K562 (cell line): ENCODE measurements at regions not wholly inside any gene's neighbourhood (a gene's known extent, or its start where the extent isn't known, plus 50 kb on each side); places are given as distances from the start of the nearest gene placed in this dataset.

Source experiments
- TF ChIP-seq, protein P1 (sequence below), 2 experiments: fragments of 450-650 bp; formaldehyde crosslinking in 1 of 2; IDR thresholded peaks; 2 replicates each; pipeline versions ENCODE4 v1.4.0 to v1.6.1; 2014 to 2020; ENCODE audit warnings: mild to moderate bottlenecking in 2 of 2, borderline replicate concordance in 1 of 2, low read depth in 1 of 2

DNA sequence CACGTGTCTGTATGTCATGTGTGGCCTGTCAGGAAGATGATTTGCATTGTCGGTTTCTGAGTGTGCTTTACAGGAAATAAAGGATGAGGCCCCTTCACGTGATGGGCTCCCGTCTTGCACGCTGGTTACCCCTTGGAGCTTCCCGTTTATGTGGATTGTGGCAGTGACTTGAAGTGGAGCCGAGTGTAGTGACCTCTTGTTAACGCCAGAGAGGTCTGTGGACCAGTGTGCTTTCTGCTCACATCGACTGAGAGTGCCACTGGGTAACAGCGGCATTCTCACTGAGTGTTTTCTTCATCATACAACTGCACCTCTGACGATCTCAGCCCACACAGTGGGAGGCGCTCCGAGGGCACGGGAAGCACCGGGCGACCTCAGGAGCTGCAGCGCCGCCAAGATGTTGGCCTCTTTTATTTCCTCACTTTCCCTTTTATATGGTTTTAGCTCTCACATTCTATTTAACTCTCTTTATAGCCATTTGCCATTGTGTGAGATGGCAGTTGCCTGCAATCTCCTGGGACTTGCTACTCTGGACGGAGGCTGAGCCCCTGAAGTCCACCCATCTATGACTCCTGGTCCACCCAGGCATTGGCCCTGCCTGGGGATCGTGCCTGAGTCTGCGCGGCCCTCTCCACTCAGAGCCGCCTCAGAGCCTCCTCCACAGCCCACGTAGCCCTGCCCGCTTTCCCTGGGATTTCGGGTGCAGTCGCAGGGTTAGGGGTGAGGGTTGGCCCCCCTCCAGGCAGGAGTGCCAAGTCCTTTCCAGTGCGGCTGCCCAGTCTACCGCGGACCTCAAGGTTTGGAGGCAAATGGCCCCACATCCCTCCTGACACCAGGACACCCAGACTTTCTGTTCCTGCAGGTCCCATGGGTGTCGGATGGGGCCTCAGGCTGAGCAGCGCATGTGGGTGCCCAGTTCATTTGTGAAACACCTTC, 238.9 kb downstream of the ERMARD start (continued):
- TF ChIP-seq, protein P1, sequence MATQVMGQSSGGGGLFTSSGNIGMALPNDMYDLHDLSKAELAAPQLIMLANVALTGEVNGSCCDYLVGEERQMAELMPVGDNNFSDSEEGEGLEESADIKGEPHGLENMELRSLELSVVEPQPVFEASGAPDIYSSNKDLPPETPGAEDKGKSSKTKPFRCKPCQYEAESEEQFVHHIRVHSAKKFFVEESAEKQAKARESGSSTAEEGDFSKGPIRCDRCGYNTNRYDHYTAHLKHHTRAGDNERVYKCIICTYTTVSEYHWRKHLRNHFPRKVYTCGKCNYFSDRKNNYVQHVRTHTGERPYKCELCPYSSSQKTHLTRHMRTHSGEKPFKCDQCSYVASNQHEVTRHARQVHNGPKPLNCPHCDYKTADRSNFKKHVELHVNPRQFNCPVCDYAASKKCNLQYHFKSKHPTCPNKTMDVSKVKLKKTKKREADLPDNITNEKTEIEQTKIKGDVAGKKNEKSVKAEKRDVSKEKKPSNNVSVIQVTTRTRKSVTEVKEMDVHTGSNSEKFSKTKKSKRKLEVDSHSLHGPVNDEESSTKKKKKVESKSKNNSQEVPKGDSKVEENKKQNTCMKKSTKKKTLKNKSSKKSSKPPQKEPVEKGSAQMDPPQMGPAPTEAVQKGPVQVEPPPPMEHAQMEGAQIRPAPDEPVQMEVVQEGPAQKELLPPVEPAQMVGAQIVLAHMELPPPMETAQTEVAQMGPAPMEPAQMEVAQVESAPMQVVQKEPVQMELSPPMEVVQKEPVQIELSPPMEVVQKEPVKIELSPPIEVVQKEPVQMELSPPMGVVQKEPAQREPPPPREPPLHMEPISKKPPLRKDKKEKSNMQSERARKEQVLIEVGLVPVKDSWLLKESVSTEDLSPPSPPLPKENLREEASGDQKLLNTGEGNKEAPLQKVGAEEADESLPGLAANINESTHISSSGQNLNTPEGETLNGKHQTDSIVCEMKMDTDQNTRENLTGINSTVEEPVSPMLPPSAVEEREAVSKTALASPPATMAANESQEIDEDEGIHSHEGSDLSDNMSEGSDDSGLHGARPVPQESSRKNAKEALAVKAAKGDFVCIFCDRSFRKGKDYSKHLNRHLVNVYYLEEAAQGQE (IDR thresholded peaks at IDR 0.05; ENCODE audit: borderline replicate concordance) = peak; percentile 34; the same call in 1 of the 2 replicates
- TF ChIP-seq, protein P1 (CRISPR knock-in tag; IDR thresholded peaks at IDR 0.05; ENCODE audit: low read depth) = no peak
